Naive thymus-derived CD8-positive, alpha-beta T cell (primary cell): ENCODE measurements at regions not wholly inside any gene's neighbourhood (a gene's known extent, or its start where the extent isn't known, plus 50 kb on each side); places are given as distances from the start of the nearest gene placed in this dataset.

ENCODE experiments used
- ATAC-seq, 2 donors: fragments of 150-1000 bp; cut with Tn5 transposase in 1 of 2; sonication (Bioruptor Pico), chemical (Tn5 transposase) in 1 of 2; 1 replicate in 1 of 2; 2 replicates in 1 of 2; pipeline ENCODE4 v1.10.0; 2021; ENCODE audit warnings: mild to moderate bottlenecking in 2 of 2, moderate library complexity in 2 of 2
- POLR2A ChIA-PET: fragments of 350-600 bp; sonication (Branson Sonifier 250); formaldehyde crosslinking; loops from one replicate; lab custom pipeline; 2021; ENCODE audit warnings: antibody characterized with exemption; lab: Charles Lee
- DNase-seq, 10 donors: peaks; one replicate each; pipeline versions ENCODE4 v3.0.0 to v3.0.0-alpha.2; 2020 to 2022
- H3K27ac Mint-ChIP-seq, 10 donors: one replicate each; pipeline ENCODE4 v1.8.0; 2020 to 2022; ENCODE audit warnings: mild to moderate bottlenecking in 10 of 10, mixed read lengths in 10 of 10, moderate library complexity in 4 of 10, inconsistent platforms in 1 of 10
- H3K27me3 Mint-ChIP-seq, 5 donors: one replicate each; pipeline ENCODE4 v1.8.0; 2021 to 2022; ENCODE audit warnings: mixed read lengths in 5 of 5
- H3K36me3 Mint-ChIP-seq, 3 donors: one replicate each; pipeline ENCODE4 v1.8.0; 2020 to 2022; ENCODE audit warnings: mixed read lengths in 3 of 3, mild to moderate bottlenecking in 2 of 3, inconsistent platforms in 1 of 3
- H3K4me1 Mint-ChIP-seq, 4 donors: one replicate each; pipeline ENCODE4 v1.8.0; 2021 to 2022; ENCODE audit warnings: mixed read lengths in 4 of 4
- H3K4me3 Mint-ChIP-seq, 10 donors: one replicate each; pipeline ENCODE4 v1.8.0; 2020 to 2022; ENCODE audit warnings: mild to moderate bottlenecking in 10 of 10, mixed read lengths in 10 of 10, moderate library complexity in 6 of 10, inconsistent platforms in 1 of 10
- H3K9me3 Mint-ChIP-seq, 9 donors: one replicate each; pipeline ENCODE4 v1.8.0; 2020 to 2022; ENCODE audit warnings: mixed read lengths in 9 of 9, mild to moderate bottlenecking in 3 of 9, inconsistent platforms in 1 of 9, moderate library complexity in 1 of 9

DNA sequence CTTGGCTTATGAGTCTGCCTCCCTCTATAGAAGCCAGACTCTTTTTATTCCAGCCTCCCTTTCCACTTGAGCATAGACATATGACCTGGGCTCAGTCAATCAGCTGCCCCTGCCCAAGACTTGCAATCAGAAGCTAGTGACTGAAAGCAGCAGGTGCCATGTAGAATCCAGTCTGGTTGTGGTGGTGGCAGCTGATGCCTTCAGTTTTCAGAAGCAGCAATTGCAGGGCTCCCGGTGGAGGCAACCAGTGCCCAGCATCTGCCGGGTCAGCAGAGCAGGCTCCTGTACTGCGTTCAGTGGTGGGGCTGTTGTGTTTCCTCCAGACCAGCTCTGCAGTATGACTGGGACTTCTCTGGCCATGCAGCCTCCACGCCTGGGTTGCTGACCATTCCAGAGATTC, 53.9 kb upstream of the PALM2AKAP2 start:
- H3K4me1 Mint-ChIP-seq, result no peaks in the 10 kb centered on the region
- peaks cover under 1 to 13% (median 8%) of the 10 kb centered on the region in 5 donors for H3K27me3 Mint-ChIP-seq
- no peak overlapping the region for H3K27ac Mint-ChIP-seq
- H3K4me3 Mint-ChIP-seq, result no peak overlapping the region
- DNase-seq (no peak), ATAC-seq (no peak)
- peaks cover 0 to 9% (median 0%) of the 10 kb centered on the region in 9 donors for H3K9me3 Mint-ChIP-seq
- POLR2A ChIA-PET, result no interaction called here
- no peaks in the 10 kb centered on the region for H3K36me3 Mint-ChIP-seq

DNA sequence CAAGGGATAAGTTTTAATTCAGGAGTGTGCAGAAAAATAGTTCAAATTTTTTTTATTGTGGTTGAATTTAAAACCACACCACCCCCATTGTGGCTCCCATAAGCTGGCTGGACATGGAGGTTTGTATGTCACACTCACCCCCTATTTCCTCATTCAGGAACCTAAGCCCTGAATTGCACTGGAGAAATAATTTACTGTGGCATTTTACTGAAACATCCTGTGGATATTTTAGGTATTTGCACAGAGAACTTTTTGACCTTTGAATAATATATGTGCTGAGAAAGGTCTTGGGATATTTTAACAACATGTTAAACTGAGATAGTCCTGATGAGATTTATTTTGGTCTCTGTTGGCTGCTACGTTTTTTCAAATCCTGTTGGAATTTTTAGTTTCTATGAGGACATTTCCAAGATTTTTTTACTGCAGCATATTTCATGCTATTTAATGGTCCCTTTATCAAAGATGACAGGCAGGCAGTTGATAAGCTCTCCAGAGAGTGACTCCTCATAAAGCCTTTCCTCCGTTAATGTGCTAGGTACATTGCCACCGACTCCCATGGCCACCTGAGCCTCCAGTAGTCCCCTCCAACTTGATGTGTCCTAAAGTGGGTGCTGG, 51.2 kb upstream of the PALM2AKAP2 start:
- no peak overlapping the region for H3K4me3 Mint-ChIP-seq
- H3K36me3 Mint-ChIP-seq, result no peaks in the 10 kb centered on the region
- DNase-seq, result no peak
- H3K4me1 Mint-ChIP-seq, result no peaks in the 10 kb centered on the region
- H3K27me3 Mint-ChIP-seq, result peaks cover 0 to 10% (median 9%) of the 10 kb centered on the region in 5 donors
- H3K27ac Mint-ChIP-seq, result no peak overlapping the region
- no peak for ATAC-seq
- H3K9me3 Mint-ChIP-seq, result peaks cover 0 to 6% (median 0%) of the 10 kb centered on the region in 9 donors
- POLR2A ChIA-PET, result no interaction called here

GRCh38 chr9:109729513-109729912, 50.5 kb upstream of the PALM2AKAP2 start:
- Mint-ChIP-seq H3K4me1 (no peaks in the 10 kb centered on the region), H3K36me3 (no peaks in the 10 kb centered on the region), H3K27ac (no peak overlapping the region), H3K4me3 (no peak overlapping the region), H3K9me3 (peaks cover 0 to 6% (median 0%) of the 10 kb centered on the region in 9 donors), H3K27me3 (peaks cover 0 to 10% (median 9%) of the 10 kb centered on the region in 5 donors)
- POLR2A ChIA-PET, result no interaction called here
- DNase-seq, result no peak
- no peak for ATAC-seq
